ENCODE measurements at regions not wholly inside any gene's neighbourhood (a gene's known extent, or its start where the extent isn't known, plus 50 kb on each side); places are given as distances from the start of the nearest gene placed in this dataset.

- peak; percentile 55 for DNase-seq
Observed at GRCh38 chr3:46089237-46090011, 62.1 kb upstream of the XCR1 start.

GRCh38 chr3:46087871-46088270 is 60.6 kb upstream of the XCR1 start:
- no peak for DNase-seq

- no peak for DNase-seq
Observed at GRCh38 chr3:46086986-46087385, 59.7 kb upstream of the XCR1 start.

- DNase-seq, result no peak
Observed at GRCh38 chr3:46086083-46086437, 58.8 kb upstream of the XCR1 start.

- no peak for DNase-seq
Observed at GRCh38 chr3:46085421-46086082, 58.3 kb upstream of the XCR1 start.

- no peak for DNase-seq
Observed at GRCh38 chr3:46083956-46084355, 56.7 kb upstream of the XCR1 start.

GRCh38 chr3:46082849-46083248 is 55.6 kb upstream of the XCR1 start:
- no peak for DNase-seq

- DNase-seq, result no peak
Observed at GRCh38 chr3:46082021-46082420, 54.7 kb upstream of the XCR1 start.

- no peak for DNase-seq
Observed at GRCh38 chr3:46080969-46081345, 53.7 kb upstream of the XCR1 start.

GRCh38 chr3:46080124-46080968 is 53.1 kb upstream of the XCR1 start:
- DNase-seq, result no peak

GRCh38 chr3:46078712-46079400 is 51.6 kb upstream of the XCR1 start:
- DNase-seq, result peak; percentile 67
